HCT116 (cell line): ENCODE measurements at regions not wholly inside any gene's neighbourhood (a gene's known extent, or its start where the extent isn't known, plus 50 kb on each side); places are given as distances from the start of the nearest gene placed in this dataset.

Source experiments
- ATAC-seq: fragments of 200-7000 bp; cut with Tn5 transposase; 2 replicates; pipeline ENCODE4 v1.9.1; 2020; ENCODE audit warnings: mild to moderate bottlenecking, moderate library complexity
- BruUV-seq: library from RNA; stranded (reverse); fragments of 400-500 nt; replicated peaks from 2 replicates; lab custom pipeline; 2021; lab: Mats Ljungman, UMichigan
- CTCF ChIA-PET: fragments of 300-600 bp; sonication (Branson Sonifier 250); formaldehyde crosslinking; loops from one replicate; lab custom pipeline; 2021; ENCODE audit warnings: antibody characterized with exemption; lab: Charles Lee
- POLR2A ChIA-PET: fragments of 300-600, 350-600 bp; sonication (Branson Sonifier 250); formaldehyde crosslinking; loops from one replicate; lab custom pipeline; 2021; ENCODE audit warnings: antibody characterized with exemption; lab: Charles Lee
- RAD21 ChIA-PET, 2 experiments: fragments of 300-600 bp; sonication (Branson Sonifier 250); formaldehyde crosslinking; loops; one replicate each; lab custom pipeline; 2023; ENCODE audit warnings: low total read pairs in 2 of 2; ENCODE audit not compliant: uncharacterized antibody in 2 of 2, unreplicated experiment in 2 of 2, low non-redundant PET in 1 of 2; lab: Charles Lee
- DNase-seq: peaks from one replicate; pipeline ENCODE4 v3.0.0-alpha.2; 2010; ENCODE audit warnings: low read depth, low spot score
- H2AFZ ChIP-seq: fragments of 200-600 bp; shearing (Covaris generic), sonication (generic); 2 replicates; pipeline ENCODE4 v1.6.1; 2017; ENCODE audit warnings: low read depth, mixed run types, mixed read lengths, antibody characterized with exemption, low read length; ENCODE audit not compliant: poor library complexity, severe bottlenecking
- H3K27ac ChIP-seq: 2 replicates; pipeline ENCODE4 v1.5.1; 2012; ENCODE audit warnings: low read depth, low read length
- H3K27me3 ChIP-seq: fragments of 200-600 bp; sonication (generic); 2 replicates; pipeline ENCODE4 v1.6.1; 2016; ENCODE audit warnings: mixed run types, low read length, mixed read lengths; ENCODE audit not compliant: insufficient read depth
- H3K36me3 ChIP-seq, 2 experiments: fragments of 200-500 bp in 1 of 2; fragments of 200-600 bp in 1 of 2; sonication (Bioruptor generic) in 1 of 2; sonication (generic) in 1 of 2; 2 replicates each; pipeline versions ENCODE4 v1.5.1 to v1.6.1; 2014 to 2016; ENCODE audit warnings: low read length in 2 of 2, inconsistent platforms in 1 of 2, mixed read lengths in 1 of 2, mixed run types in 1 of 2; ENCODE audit not compliant: insufficient read depth in 2 of 2, control insufficient read depth in 1 of 2
- H3K4me1 ChIP-seq, 2 experiments: fragments of 200-600 bp in 1 of 2; sonication (generic) in 1 of 2; 2 replicates each; pipeline versions ENCODE4 v1.5.1 to v1.6.1; 2012 to 2017; ENCODE audit warnings: low read length in 2 of 2, inconsistent platforms in 1 of 2, mild to moderate bottlenecking in 1 of 2, mixed read lengths in 1 of 2, mixed run types in 1 of 2, moderate library complexity in 1 of 2; ENCODE audit not compliant: insufficient read depth in 2 of 2, control insufficient read depth in 1 of 2
- H3K4me2 ChIP-seq: fragments of 200-600 bp; sonication (generic); 2 replicates; pipeline ENCODE4 v1.6.1; 2017; ENCODE audit warnings: mixed run types, low read length, mixed read lengths
- H3K4me3 ChIP-seq, 2 experiments: fragments of 200-600 bp in 1 of 2; sonication (generic) in 1 of 2; replicated peaks in 1 of 2; 2 replicates each; pipeline ENCODE4 v1.5.1; 2011 to 2016; ENCODE audit warnings: low read length in 2 of 2, control low read depth in 1 of 2, low read depth in 1 of 2, mild to moderate bottlenecking in 1 of 2, mixed read lengths in 1 of 2, mixed run types in 1 of 2
- H3K79me2 ChIP-seq: fragments of 200-600 bp; sonication (generic); 2 replicates; pipeline ENCODE4 v1.6.1; 2017; ENCODE audit warnings: mild to moderate bottlenecking, mixed run types, low read length, moderate library complexity, mixed read lengths; ENCODE audit not compliant: insufficient read depth
- H3K9ac ChIP-seq: fragments of 200-600 bp; sonication (generic); 2 replicates; pipeline ENCODE4 v1.6.1; 2016; ENCODE audit warnings: low read length, mixed read lengths
- H3K9me2 ChIP-seq: fragments of 200-600 bp; sonication (generic), shearing (Covaris generic); 2 replicates; pipeline ENCODE4 v1.6.1; 2017; ENCODE audit warnings: mixed run types, mild to moderate bottlenecking, moderate library complexity; ENCODE audit not compliant: insufficient read depth
- H3K9me3 ChIP-seq, 2 experiments: fragments of 200-500 bp in 1 of 2; fragments of 200-600 bp in 1 of 2; sonication (Bioruptor generic) in 1 of 2; sonication (generic) in 1 of 2; 2 replicates each; pipeline ENCODE4 v1.6.1; 2014 to 2017; ENCODE audit warnings: low read length in 2 of 2, mixed read lengths in 2 of 2, inconsistent platforms in 1 of 2, low read depth in 1 of 2, mild to moderate bottlenecking in 1 of 2, mixed run types in 1 of 2, moderate library complexity in 1 of 2; ENCODE audit not compliant: control insufficient read depth in 1 of 2, insufficient read depth in 1 of 2
- H4K20me1 ChIP-seq: fragments of 200-600 bp; sonication (generic), shearing (Covaris generic); 2 replicates; pipeline ENCODE4 v1.6.1; 2017; ENCODE audit warnings: mixed run types, mild to moderate bottlenecking, moderate library complexity; ENCODE audit not compliant: insufficient read depth
- ELF1 ChIP-seq: IDR thresholded peaks from 2 replicates; pipeline ENCODE4 v1.6.1; 2012; ENCODE audit warnings: low read depth, borderline replicate concordance
- FOSL1 ChIP-seq: IDR thresholded peaks from 2 replicates; pipeline ENCODE4 v1.6.1; 2012; ENCODE audit warnings: low read depth
- JUND ChIP-seq: IDR thresholded peaks from 2 replicates; pipeline ENCODE4 v1.6.1; 2012
- POLR2AphosphoS5 ChIP-seq: IDR thresholded peaks from 2 replicates; pipeline ENCODE4 v1.6.1; 2011; ENCODE audit warnings: mild to moderate bottlenecking, low read depth, low read length, moderate library complexity
- REST ChIP-seq: IDR thresholded peaks from 2 replicates; pipeline ENCODE4 v1.6.1; 2012; ENCODE audit warnings: low read depth
- TCF7L2 ChIP-seq: IDR thresholded peaks from 2 replicates; pipeline ENCODE4 v1.7.0; 2011; ENCODE audit warnings: borderline replicate concordance, inconsistent platforms; ENCODE audit not compliant: insufficient read depth, insufficient read length; ENCODE audit errors: extremely low read depth
- ZNF274 ChIP-seq: fragments of 200-500 bp; sonication (Bioruptor generic); IDR thresholded peaks from 2 replicates; pipeline ENCODE4 v1.6.1; 2014; ENCODE audit warnings: mild to moderate bottlenecking, low read depth, low read length, inconsistent platforms
- intact Hi-C: fragments of 100-400 bp; cut with micrococcal nuclease; formaldehyde crosslinking; loops from 2 replicates; pipeline ENCODE4 v1.10.0; 2022

- Histone ChIP-seq H2AFZ (no peak overlapping the region), H3K4me2 (peak overlapping the region; percentile 76; the same call in 1 of the 2 replicates), H3K27me3 (no peaks in the 10 kb centered on the region), H3K9me3 (no peaks in the 10 kb centered on the region), H3K36me3 (no peaks in the 10 kb centered on the region), H3K9ac (no peak overlapping the region), H3K79me2 (no peaks in the 10 kb centered on the region), H3K9me2 (no peaks in the 10 kb centered on the region), H4K20me1 (no peaks in the 10 kb centered on the region), H3K27ac (no peak overlapping the region; the same call in 1 of the 2 replicates), H3K4me3 (no peak overlapping the region), H3K4me1 (peaks cover 0 to 13% of the 10 kb centered on the region in 2 experiments; a peak in 2 of 4 replicates)
- POLR2A ChIA-PET: interaction anchor here (0.6 kb wide), 1 partner anchor 16 kb away, joined by 4 read pairs; no protein-coding TSS in a partner anchor
- no TSS peak for BruUV-seq
- RAD21 ChIA-PET: no interaction called here
- ATAC-seq (no peak), DNase-seq (no peak)
- intact Hi-C loops: loop anchor here (10.0 kb wide), 1 partner anchor 157 kb away; no protein-coding TSS in a partner anchor
- CTCF ChIA-PET: interaction anchor here (1.5 kb wide), 1 partner anchor 111 kb away, joined by 7 read pairs; no protein-coding TSS in a partner anchor
- TF ChIP-seq POLR2AphosphoS5: no peak
- TF ChIP-seq JUND: no peak
- no peak for TF ChIP-seq ZNF274
- TF ChIP-seq REST: no peak
- no peak for TF ChIP-seq ELF1
- TF ChIP-seq FOSL1: no peak
- no peak for TF ChIP-seq TCF7L2
Observed at GRCh38 chr4:1512051-1512737, 106.0 kb upstream of the NKX1-1 start.
